T47D (cell line): ENCODE measurements at regions not wholly inside any gene's neighbourhood (a gene's known extent, or its start where the extent isn't known, plus 50 kb on each side); places are given as distances from the start of the nearest gene placed in this dataset.
A peak's percentile ranks its signal among the peaks of the same experiment; 100 is the strongest.

Experiments used
- DNase-seq, 2 experiments: peaks; one replicate each; pipeline versions ENCODE4 v3.0.0 to v3.0.0-alpha.2; 2011 to 2012; ENCODE audit warnings: low read depth in 1 of 2, low spot score in 1 of 2
- JUND ChIP-seq: IDR thresholded peaks from 2 replicates; pipeline ENCODE4 v1.6.1; 2012; ENCODE audit warnings: low read depth
- in situ Hi-C: cut with HindIII; loops from 2 replicates; pipeline ENCODE4 v1.10.0; 2016; ENCODE audit warnings: low sequenced_read_pairs, low pct_unique_long_range_greater_than_20kb

GRCh38 chr13:109454167-109454917, 332.0 kb downstream of the IRS2 start:
- no peak for TF ChIP-seq JUND
- DNase-seq, result no peak
- in situ Hi-C loops, result no loop called here

GRCh38 chr13:109451726-109452125, 334.7 kb downstream of the IRS2 start:
- in situ Hi-C loops, result no loop called here
- no peak for TF ChIP-seq JUND
- DNase-seq, result peak in 1 of 2 experiments; percentile 10

GRCh38 chr13:109448629-109449028, 337.8 kb downstream of the IRS2 start:
- no peak for DNase-seq
- in situ Hi-C loops, result no loop called here
- TF ChIP-seq JUND, result no peak

- TF ChIP-seq JUND, result no peak
- in situ Hi-C loops, result no loop called here
- DNase-seq, result no peak
Observed at GRCh38 chr13:109447667-109448066, 338.7 kb downstream of the IRS2 start.

GRCh38 chr13:109440320-109440719, 346.1 kb downstream of the IRS2 start:
- TF ChIP-seq JUND, result no peak
- in situ Hi-C loops, result no loop called here
- no peak for DNase-seq

- in situ Hi-C loops, result no loop called here
- no peak for TF ChIP-seq JUND
- DNase-seq, result no peak
Observed at GRCh38 chr13:109439813-109440212, 346.6 kb downstream of the IRS2 start.

GRCh38 chr13:109436841-109437240, 349.5 kb downstream of the IRS2 start:
- DNase-seq, result no peak
- TF ChIP-seq JUND, result no peak
- in situ Hi-C loops, result no loop called here

- no peak for DNase-seq
- in situ Hi-C loops, result no loop called here
- no peak for TF ChIP-seq JUND
Observed at GRCh38 chr13:109436055-109436622, 350.2 kb downstream of the IRS2 start.

GRCh38 chr13:109431217-109431616, 355.2 kb downstream of the IRS2 start:
- DNase-seq, result no peak
- in situ Hi-C loops, result no loop called here
- no peak for TF ChIP-seq JUND

- DNase-seq, result no peak
- TF ChIP-seq JUND, result no peak
- in situ Hi-C loops, result no loop called here
Observed at GRCh38 chr13:109428146-109428545, 358.2 kb downstream of the IRS2 start.

GRCh38 chr13:109427695-109428094, 358.7 kb downstream of the IRS2 start:
- in situ Hi-C loops, result no loop called here
- no peak for TF ChIP-seq JUND
- no peak for DNase-seq

- DNase-seq, result no peak
- TF ChIP-seq JUND, result no peak
- in situ Hi-C loops, result no loop called here
Observed at GRCh38 chr13:109427148-109427547, 359.2 kb downstream of the IRS2 start.

- no peak for TF ChIP-seq JUND
- in situ Hi-C loops, result no loop called here
- no peak for DNase-seq
Observed at GRCh38 chr13:109426690-109426990, 359.7 kb downstream of the IRS2 start.
